Brain microvascular endothelial cell (primary cell): ENCODE measurements at regions not wholly inside any gene's neighbourhood (a gene's known extent, or its start where the extent isn't known, plus 50 kb on each side); places are given as distances from the start of the nearest gene placed in this dataset.

ENCODE experiments used
- DNase-seq: peaks from one replicate; pipeline ENCODE4 v3.0.0-alpha.2; 2020
- H3K27ac ChIP-seq: fragments of 250-450 bp; sonication (Bioruptor Pico); 2 replicates; pipeline ENCODE4 v1.5.1; 2020; ENCODE audit warnings: mild to moderate bottlenecking, moderate library complexity
- H3K27me3 ChIP-seq: fragments of 250-450 bp; sonication (Bioruptor Pico); replicated peaks from 2 replicates; pipeline ENCODE4 v1.5.1; 2020; ENCODE audit warnings: mild to moderate bottlenecking
- H3K36me3 ChIP-seq: fragments of 250-450 bp; sonication (Bioruptor Pico); replicated peaks from 2 replicates; pipeline ENCODE4 v1.5.1; 2020; ENCODE audit warnings: mild to moderate bottlenecking
- H3K4me3 ChIP-seq: 2 replicates; pipeline ENCODE4 v1.5.1; 2011; ENCODE audit warnings: low read depth, mild to moderate bottlenecking, control low read depth, low read length, moderate library complexity
- CTCF ChIP-seq: IDR thresholded peaks from 2 replicates; pipeline ENCODE4 v1.5.1; 2011; ENCODE audit warnings: low read depth, mild to moderate bottlenecking, moderate library complexity, low read length, control low read depth, inconsistent platforms; ENCODE audit errors: missing control alignments
- in situ Hi-C: cut with HindIII; loops from 2 replicates; pipeline ENCODE4 v1.10.0; 2017; ENCODE audit warnings: low sequenced_read_pairs, low pct_ligation_motif_present

GRCh38 chr19:28234637-28235036 lies 978.3 kb downstream of the UQCRFS1 start:
- H3K27me3 ChIP-seq = no peaks in the 10 kb centered on the region
- no peak for TF ChIP-seq CTCF
- H3K27ac ChIP-seq = no peak overlapping the region
- peak; percentile 2 for DNase-seq
- H3K36me3 ChIP-seq = no peaks in the 10 kb centered on the region
- no peak overlapping the region for H3K4me3 ChIP-seq
- in situ Hi-C loops = no loop called here

- in situ Hi-C loops = no loop called here
- no peak for DNase-seq
- Histone ChIP-seq H3K36me3 (no peaks in the 10 kb centered on the region), H3K27me3 (no peaks in the 10 kb centered on the region), H3K4me3 (no peak overlapping the region), H3K27ac (no peak overlapping the region)
- no peak for TF ChIP-seq CTCF
These were observed 984.1 kb downstream of the UQCRFS1 start for GRCh38 chr19:28228854-28229253.

- no peak for TF ChIP-seq CTCF
- in situ Hi-C loops = no loop called here
- H3K27me3 ChIP-seq = no peaks in the 10 kb centered on the region
- no peak for DNase-seq
- H3K4me3 ChIP-seq = no peak overlapping the region
- H3K36me3 ChIP-seq = no peaks in the 10 kb centered on the region
- no peak overlapping the region for H3K27ac ChIP-seq
These were observed 988.5 kb downstream of the UQCRFS1 start for GRCh38 chr19:28224441-28224840.

DNA sequence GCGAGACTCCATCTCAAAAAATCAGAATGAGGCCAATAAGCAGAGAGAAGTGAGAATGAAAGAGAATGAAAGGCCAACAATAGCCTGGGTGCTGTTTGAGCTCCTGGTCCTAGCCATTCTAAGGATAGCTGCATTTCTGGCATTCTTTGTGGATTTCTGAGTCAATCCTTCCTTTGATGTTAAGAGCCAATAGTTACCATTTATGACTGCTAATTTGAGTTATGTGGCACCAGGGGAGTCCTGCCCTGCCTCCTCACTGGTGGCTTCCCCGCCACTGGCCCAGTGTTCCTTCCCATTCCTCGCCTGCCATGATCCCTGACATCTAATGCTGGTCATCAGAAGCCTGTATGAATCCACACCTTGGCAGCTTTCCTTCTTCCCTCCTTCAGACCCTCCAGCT lies 991.2 kb downstream of the UQCRFS1 start:
- no peak for DNase-seq
- H3K27me3 ChIP-seq = no peaks in the 10 kb centered on the region
- H3K27ac ChIP-seq = no peak overlapping the region
- in situ Hi-C loops = no loop called here
- no peaks in the 10 kb centered on the region for H3K36me3 ChIP-seq
- TF ChIP-seq CTCF = no peak
- H3K4me3 ChIP-seq = no peak overlapping the region

GRCh38 chr19:28218728-28219127 lies 994.2 kb downstream of the UQCRFS1 start:
- H3K27me3 ChIP-seq = no peaks in the 10 kb centered on the region
- in situ Hi-C loops = no loop called here
- H3K4me3 ChIP-seq = no peak overlapping the region
- TF ChIP-seq CTCF = no peak
- H3K27ac ChIP-seq = no peak overlapping the region
- no peak for DNase-seq
- H3K36me3 ChIP-seq = no peaks in the 10 kb centered on the region

DNA sequence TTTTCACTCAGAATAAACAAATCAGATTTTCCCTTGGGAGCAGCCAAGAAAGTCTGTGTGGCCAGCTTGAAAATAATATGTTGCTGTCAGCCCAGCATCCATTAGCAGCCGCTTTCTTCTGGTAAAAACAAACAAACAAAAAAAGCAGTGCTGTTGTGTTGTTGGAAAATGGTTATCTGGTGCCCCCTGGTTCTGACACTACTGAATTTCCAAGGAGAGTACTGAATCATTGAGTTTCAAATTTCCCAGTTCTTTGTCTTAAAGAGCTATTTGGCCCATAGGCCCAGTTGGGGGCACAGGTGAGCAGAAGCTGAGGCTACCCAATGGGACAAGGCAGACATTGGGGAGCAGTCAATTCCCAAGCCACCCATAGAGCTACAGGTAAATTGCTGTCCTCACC lies 995.9 kb downstream of the UQCRFS1 start:
- no peaks in the 10 kb centered on the region for H3K27me3 ChIP-seq
- TF ChIP-seq CTCF = no peak
- no peak overlapping the region for H3K27ac ChIP-seq
- DNase-seq = no peak
- in situ Hi-C loops = no loop called here
- no peaks in the 10 kb centered on the region for H3K36me3 ChIP-seq
- no peak overlapping the region for H3K4me3 ChIP-seq
